GM19468 (cell line): ENCODE measurements at regions not wholly inside any gene's neighbourhood (a gene's known extent, or its start where the extent isn't known, plus 50 kb on each side); places are given as distances from the start of the nearest gene placed in this dataset.
"Not testable (repeated sequence)": the region's sequence is repeated elsewhere in the genome, so short reads cannot be mapped to it uniquely, and the experiment has no call there.

Experiments
- ATAC-seq: cut with Tn5 transposase; IDR thresholded peaks from one replicate; pipeline ENCODE4 v1.9.1; 2021; ENCODE audit warnings: mild to moderate bottlenecking, moderate library complexity, moderate number of reproducible peaks; ENCODE audit not compliant: unreplicated experiment; ENCODE audit errors: extremely low read depth

DNA sequence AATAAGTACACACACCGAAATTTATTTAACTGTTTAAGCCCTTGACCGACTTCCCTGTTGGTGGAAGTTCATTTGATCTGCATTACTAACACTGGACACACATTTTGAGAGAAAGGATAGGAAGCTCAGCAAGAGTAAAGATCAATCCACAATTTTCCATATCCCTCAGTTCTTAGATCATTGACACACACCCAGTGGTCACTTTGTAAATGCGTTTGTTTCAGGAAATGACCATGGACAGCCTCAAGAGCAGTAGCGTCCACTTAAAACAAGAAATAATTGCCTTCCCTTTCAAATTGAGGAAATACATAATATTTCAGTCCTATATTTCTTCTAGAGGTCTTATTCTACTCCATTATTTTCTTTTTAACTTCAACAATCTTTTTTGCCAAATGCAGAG, 511.5 kb upstream of the PTBP2 start:
- no peak for ATAC-seq

GRCh38 chr1:96211202-96211601, 510.4 kb upstream of the PTBP2 start:
- no peak for ATAC-seq

DNA sequence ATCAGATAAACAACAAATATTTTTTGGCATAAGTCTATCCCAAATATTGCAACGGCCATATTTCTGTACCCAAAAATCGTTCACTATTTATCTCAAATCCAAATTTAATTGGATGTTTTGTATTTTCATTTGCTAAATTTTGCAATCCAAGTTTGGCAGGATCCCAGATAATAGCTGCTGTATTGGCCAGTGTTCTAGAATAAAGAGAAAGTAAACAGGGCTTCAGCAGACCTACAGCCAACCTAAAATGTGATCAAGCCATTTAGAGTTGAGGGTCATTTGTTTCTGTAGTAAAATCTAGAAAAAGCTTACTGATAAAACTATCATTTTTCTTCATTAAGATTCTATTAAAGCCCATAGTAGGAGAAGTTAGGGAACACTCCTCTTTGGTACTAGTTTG, 506.6 kb upstream of the PTBP2 start:
- ATAC-seq = no peak

DNA sequence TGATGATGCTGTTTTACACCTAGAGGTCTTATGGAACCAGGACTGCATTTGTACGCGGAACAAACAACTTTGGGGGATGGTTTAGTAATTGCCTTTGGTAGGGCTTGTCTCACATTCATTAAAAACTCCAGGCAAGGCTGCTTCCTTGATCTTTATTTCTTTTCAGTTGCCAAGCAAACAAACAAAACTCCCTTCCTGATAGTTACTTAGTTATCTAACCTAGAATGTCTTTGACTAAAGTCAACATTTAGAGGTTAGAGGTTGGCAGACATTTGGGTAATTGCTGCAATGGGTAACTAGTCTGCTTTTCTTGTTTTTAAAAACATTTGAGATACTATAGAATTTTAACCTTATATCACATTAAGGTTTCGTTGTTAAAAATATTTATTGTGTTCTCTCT, 500.9 kb upstream of the PTBP2 start:
- ATAC-seq = no peak

DNA sequence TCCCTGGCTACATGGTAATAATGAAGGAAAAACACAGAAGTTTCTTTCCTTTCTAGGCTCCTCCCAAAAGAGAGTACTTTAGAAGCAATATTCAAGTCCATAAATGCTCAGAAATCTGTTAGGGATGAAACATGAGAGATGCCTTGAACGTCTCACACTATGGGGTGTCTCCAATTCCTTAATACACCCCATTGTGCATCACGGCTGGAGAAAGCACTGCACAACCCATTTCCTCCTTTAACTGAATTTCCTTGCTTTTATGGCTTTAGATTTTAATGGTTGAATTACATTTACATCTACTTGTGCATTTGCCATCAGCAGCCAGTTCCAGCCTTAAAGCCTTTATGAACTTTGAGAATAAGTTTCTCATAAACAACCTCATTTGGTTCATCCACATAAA, 498.9 kb upstream of the PTBP2 start:
- no peak for ATAC-seq

DNA sequence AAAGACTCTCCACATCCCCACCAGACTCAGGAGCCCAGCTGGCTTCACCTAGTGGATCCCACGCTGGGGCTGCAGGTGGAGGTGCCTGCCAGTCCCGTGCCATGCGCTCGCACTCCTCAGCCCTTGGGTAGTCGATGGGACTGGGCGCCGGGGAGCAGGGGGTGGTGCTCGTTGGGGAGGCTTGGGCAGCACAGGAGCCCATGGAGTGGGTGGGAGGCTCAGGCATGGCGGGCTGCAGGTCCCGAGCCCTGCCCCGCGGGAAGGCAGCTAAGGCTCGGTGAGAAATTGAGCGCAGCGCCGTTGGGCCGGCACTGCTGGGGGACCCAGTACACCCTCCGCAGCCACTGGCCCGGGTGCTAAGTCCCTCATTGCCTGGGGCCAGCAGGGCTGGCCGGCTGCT, 497.4 kb upstream of the PTBP2 start:
- ATAC-seq = not testable (repeated sequence)

DNA sequence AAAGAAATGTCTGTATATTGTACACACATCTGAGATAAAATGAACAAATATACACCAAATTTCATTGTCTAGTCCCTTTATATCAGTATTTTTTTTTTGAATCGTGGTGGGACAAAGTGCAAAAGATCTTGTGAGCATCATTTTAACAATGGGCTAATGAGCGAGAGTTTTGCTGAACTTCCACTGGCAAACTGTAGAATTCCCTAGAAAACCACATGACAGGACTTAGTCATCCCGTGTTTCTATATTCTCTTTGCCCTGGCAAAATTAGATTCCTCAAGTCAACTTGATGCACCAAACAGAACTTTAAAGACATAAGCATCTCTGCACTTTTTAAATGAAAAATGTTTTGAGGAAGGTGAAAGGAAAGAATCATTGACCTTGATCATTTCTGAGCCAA, 488.2 kb upstream of the PTBP2 start:
- ATAC-seq = no peak

GRCh38 chr1:96234299-96234698, 487.3 kb upstream of the PTBP2 start:
- no peak for ATAC-seq

GRCh38 chr1:96236156-96236739, 485.3 kb upstream of the PTBP2 start:
- no peak for ATAC-seq

DNA sequence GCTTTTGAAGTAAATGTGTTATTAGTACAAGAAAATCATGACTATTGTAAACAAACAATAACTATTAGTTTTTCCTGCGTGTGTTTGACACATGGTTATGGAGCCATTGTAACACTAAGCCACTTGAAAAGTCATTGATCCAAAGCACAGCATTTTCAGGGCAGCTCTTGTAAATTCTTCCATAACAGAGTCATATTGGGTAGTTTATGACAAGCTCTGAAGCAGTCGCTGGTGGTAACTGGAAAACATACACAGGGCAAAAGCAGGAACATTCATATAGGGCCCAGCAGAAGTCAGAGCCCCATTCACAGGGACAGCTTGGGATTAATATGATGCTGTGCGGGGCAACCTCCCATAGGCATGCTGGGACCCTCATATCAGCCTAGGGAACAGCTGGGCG, 483.2 kb upstream of the PTBP2 start:
- ATAC-seq = no peak

DNA sequence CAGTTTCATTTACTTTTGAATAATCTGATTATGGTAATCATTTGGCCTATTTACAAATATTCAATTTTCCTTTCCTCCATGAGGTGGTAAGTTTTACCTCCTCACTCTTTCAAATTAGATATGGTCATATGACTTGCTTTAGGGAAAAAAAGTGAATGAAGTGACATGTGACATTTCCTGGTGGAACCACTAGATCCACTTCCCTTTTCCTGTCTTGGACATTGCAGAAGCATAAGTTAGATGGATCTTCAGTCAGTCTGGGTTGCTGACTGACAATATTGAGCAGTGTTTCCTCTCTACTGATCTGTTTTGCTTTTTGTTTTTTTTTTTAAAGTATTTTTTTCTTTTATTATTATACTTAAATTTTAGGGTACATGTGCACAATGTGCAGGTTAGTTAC, 481.1 kb upstream of the PTBP2 start:
- no peak for ATAC-seq

GRCh38 chr1:96253246-96254035, 468.1 kb upstream of the PTBP2 start:
- no peak for ATAC-seq

DNA sequence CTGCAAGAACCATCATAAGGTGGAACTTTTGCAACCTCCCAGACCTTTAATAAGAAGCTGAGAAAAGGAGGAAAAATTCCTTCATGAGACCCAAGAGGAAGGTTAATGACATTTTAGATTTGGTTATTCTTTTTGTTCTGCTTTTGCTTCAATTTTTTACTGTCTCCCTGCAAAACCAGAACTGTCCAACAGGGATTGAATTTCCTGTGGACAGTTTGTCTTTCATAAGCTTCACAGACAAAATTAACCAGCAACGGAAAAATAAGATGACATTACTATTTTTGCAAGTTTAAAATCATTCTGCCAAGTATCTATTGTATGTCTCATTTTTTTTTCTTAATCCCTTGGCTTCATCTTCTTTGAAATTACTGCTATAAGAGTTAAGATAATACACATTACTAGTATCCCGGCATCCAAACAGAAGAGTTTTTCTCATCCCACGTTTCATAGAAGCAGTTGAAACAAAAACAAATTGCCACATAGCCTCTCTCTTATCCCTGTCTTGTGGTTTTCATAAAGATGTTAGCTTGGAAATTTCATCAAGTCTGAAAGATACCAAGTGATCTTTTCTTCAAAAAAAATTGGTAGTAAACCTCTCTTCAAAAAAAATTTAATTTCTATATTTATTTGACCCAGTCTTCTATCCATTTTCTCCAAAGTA, 465.3 kb upstream of the PTBP2 start:
- ATAC-seq = no peak

DNA sequence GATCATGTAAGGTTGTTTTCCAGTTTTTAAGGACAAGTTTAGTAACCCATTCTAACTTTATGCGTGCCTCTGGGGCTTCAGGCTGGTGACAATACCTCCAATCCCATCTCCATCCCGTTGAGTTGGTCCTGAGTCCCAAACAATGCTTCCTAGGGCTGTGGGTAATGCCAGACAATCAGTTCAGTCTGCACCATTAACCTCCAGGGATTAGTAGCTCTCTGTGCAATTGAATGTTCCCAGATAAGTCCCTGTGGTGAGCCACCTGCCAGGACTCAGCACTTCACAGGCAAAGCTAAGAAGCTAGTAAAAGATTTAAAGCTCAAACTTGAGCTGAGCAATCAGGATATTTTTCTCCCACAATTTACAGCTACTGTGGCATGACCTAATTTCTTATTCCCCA, 462.2 kb upstream of the PTBP2 start:
- no peak for ATAC-seq

- no peak for ATAC-seq
These were observed 440.1 kb upstream of the PTBP2 start for GRCh38 chr1:96281491-96281890.

- ATAC-seq = no peak
These were observed 431.6 kb upstream of the PTBP2 start for GRCh38 chr1:96290033-96290432.

- no peak for ATAC-seq
These were observed 430.8 kb upstream of the PTBP2 start for GRCh38 chr1:96290801-96291200.

GRCh38 chr1:96291468-96291867, 430.1 kb upstream of the PTBP2 start:
- ATAC-seq = no peak

GRCh38 chr1:96292141-96292540, 429.4 kb upstream of the PTBP2 start:
- ATAC-seq = no peak

DNA sequence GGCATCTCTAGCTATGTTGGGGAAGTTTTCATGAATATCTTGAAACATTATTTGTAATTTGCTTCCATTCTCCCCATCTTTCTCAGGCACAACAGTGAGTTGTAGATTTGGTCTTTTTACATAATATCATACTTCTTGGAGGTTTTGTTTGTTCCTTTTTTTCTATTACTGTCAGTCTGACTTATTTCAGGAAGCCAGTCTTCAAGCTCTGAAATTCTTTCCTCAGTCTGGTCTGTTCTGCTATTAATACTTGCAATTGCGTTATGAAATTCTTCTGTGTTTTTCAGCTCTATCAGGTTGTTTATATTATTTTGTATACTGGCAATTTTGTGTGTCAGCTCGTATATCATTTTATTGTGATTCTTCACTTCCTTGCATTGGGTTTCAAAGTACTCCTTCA, 424.6 kb upstream of the PTBP2 start:
- ATAC-seq = no peak

DNA sequence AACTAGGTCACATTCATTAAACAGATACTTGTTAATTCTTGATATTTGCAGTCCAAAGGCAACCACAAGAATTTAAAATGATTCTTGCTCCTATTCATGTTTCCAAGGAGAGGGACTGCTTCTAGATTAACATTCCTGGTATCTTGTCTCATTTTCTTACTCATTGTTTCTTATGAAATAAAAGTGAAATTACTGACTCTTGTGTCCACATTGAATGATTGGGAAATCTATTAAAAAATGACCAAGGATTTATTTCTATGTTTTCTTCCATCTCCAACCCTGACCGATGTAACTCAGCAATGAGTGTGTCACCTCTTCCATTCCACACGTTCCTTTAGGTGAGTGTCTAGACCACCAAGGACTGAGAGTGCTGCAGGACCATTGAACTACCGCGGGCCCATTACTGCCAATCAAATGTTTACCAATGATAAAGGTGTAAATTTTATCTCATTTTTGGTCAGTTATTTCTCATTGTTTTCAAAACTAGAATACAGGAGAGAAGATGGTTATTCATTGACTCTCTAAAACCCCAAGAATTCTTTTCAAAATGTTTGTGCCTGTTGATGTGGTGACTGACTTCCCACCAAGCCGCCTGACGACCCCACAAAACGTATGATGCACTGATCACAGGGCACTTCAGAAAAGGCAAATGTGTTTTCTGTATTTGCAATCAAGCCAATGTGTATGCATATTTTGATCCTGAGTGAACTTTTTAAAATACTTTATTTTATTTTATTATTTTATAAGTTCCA, 414.6 kb upstream of the PTBP2 start:
- no peak for ATAC-seq
